ENCODE measurements at regions not wholly inside any gene's neighbourhood (a gene's known extent, or its start where the extent isn't known, plus 50 kb on each side); places are given as distances from the start of the nearest gene placed in this dataset.

GRCh38 chr17:70292366-70292765 lies 123.0 kb downstream of the KCNJ2 start:
- TF ChIP-seq CTCF (IDR thresholded peaks at IDR 0.05; ENCODE audit: poor library complexity) (no peak), EZH2 (IDR thresholded peaks at IDR 0.05; ENCODE audit: borderline replicate concordance) (no peak)

Measured in hepatocyte (in vitro differentiated cells).